HFFc6 (cell line): ENCODE measurements at regions not wholly inside any gene's neighbourhood (a gene's known extent, or its start where the extent isn't known, plus 50 kb on each side); places are given as distances from the start of the nearest gene placed in this dataset.
"Not testable (repeated sequence)": the region's sequence is repeated elsewhere in the genome, so short reads cannot be mapped to it uniquely, and the experiment has no call there.

Experiments used
- DNase-seq: peaks from one replicate; pipeline ENCODE4 v3.0.0-alpha.2; 2018
- H3K27ac Mint-ChIP-seq: 2 replicates; pipeline ENCODE4 v1.8.0; 2020; ENCODE audit warnings: mild to moderate bottlenecking, mixed read lengths
- H3K27me3 Mint-ChIP-seq: 2 replicates; pipeline ENCODE4 v1.8.0; 2021; ENCODE audit warnings: mild to moderate bottlenecking, moderate library complexity, mixed read lengths; ENCODE audit not compliant: insufficient read depth
- H3K36me3 Mint-ChIP-seq: 2 replicates; pipeline ENCODE4 v1.8.0; 2021; ENCODE audit warnings: low read depth, mixed read lengths
- H3K4me1 Mint-ChIP-seq: 2 replicates; pipeline ENCODE4 v1.8.0; 2020; ENCODE audit warnings: low read depth, mixed read lengths
- H3K4me3 Mint-ChIP-seq: 2 replicates; pipeline ENCODE4 v1.8.0; 2020; ENCODE audit warnings: mild to moderate bottlenecking, moderate library complexity, mixed read lengths
- H3K9me3 Mint-ChIP-seq: 2 replicates; pipeline ENCODE4 v1.8.0; 2020; ENCODE audit warnings: mild to moderate bottlenecking, mixed read lengths
- TF ChIP-seq, protein P1 (sequence below): fragments of 200-600 bp; sonication (generic); IDR thresholded peaks from 2 replicates; pipeline ENCODE4 v1.5.0; 2021; ENCODE audit warnings: antibody characterized with exemption, mild to moderate bottlenecking

- H3K36me3 Mint-ChIP-seq: no peaks in the 10 kb centered on the region
Observed at GRCh38 chr7:131808736-131809135, 252.3 kb upstream of the PODXL start.

DNA sequence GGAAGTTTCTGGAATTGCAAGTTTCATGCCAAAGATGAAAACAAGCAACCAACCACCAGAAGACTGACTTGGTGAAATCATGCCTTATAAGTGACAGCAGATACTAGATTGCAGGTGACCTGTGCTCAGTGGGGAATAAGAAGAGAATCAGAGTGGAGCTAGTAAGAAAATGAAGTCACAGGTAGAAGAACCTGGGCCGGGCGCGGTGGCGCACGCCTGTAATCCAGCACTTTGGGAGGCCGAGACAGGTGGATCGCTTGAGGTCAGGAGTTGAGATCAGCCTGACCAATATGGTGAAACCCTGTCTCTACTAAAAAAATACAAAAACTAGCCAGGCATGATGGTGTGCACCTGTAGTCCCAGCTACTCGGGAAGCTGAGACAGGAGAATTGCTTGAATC, 251.7 kb upstream of the PODXL start:
- not testable (repeated sequence) for H3K4me3 Mint-ChIP-seq, H3K27ac Mint-ChIP-seq, H3K4me1 Mint-ChIP-seq, H3K36me3 Mint-ChIP-seq, H3K9me3 Mint-ChIP-seq, DNase-seq
- H3K27me3 Mint-ChIP-seq: peaks cover 15% of the 10 kb centered on the region

More at GRCh38 chr7:131808736-131809135, 252.3 kb upstream of the PODXL start:
- no peak for DNase-seq
- Mint-ChIP-seq H3K9me3 (no peaks in the 10 kb centered on the region), H3K4me1 (no peaks in the 10 kb centered on the region), H3K27me3 (peaks cover 18% of the 10 kb centered on the region), H3K4me3 (no peak overlapping the region), H3K27ac (no peak overlapping the region)
- TF ChIP-seq, protein P1, sequence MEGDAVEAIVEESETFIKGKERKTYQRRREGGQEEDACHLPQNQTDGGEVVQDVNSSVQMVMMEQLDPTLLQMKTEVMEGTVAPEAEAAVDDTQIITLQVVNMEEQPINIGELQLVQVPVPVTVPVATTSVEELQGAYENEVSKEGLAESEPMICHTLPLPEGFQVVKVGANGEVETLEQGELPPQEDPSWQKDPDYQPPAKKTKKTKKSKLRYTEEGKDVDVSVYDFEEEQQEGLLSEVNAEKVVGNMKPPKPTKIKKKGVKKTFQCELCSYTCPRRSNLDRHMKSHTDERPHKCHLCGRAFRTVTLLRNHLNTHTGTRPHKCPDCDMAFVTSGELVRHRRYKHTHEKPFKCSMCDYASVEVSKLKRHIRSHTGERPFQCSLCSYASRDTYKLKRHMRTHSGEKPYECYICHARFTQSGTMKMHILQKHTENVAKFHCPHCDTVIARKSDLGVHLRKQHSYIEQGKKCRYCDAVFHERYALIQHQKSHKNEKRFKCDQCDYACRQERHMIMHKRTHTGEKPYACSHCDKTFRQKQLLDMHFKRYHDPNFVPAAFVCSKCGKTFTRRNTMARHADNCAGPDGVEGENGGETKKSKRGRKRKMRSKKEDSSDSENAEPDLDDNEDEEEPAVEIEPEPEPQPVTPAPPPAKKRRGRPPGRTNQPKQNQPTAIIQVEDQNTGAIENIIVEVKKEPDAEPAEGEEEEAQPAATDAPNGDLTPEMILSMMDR: no peak

GRCh38 chr7:131803816-131804215, 247.4 kb upstream of the PODXL start:
- no peak for DNase-seq
- H3K9me3 Mint-ChIP-seq: no peaks in the 10 kb centered on the region
- no peaks in the 10 kb centered on the region for H3K36me3 Mint-ChIP-seq
- H3K4me1 Mint-ChIP-seq: no peaks in the 10 kb centered on the region
- no peak overlapping the region for H3K4me3 Mint-ChIP-seq
- peaks cover 18% of the 10 kb centered on the region for H3K27me3 Mint-ChIP-seq
- TF ChIP-seq, protein P1: no peak
- no peak overlapping the region for H3K27ac Mint-ChIP-seq

- H3K9me3 Mint-ChIP-seq: no peaks in the 10 kb centered on the region
- H3K4me3 Mint-ChIP-seq: no peak overlapping the region
- DNase-seq: no peak
- H3K4me1 Mint-ChIP-seq: no peaks in the 10 kb centered on the region
- TF ChIP-seq, protein P1: no peak
- no peak overlapping the region for H3K27ac Mint-ChIP-seq
- no peaks in the 10 kb centered on the region for H3K36me3 Mint-ChIP-seq
- peaks cover 25% of the 10 kb centered on the region for H3K27me3 Mint-ChIP-seq
Observed at GRCh38 chr7:131802195-131802864, 245.9 kb upstream of the PODXL start.

- no peaks in the 10 kb centered on the region for H3K9me3 Mint-ChIP-seq
- no peak overlapping the region for H3K27ac Mint-ChIP-seq
- H3K27me3 Mint-ChIP-seq: peaks cover 22% of the 10 kb centered on the region
- H3K4me1 Mint-ChIP-seq: no peaks in the 10 kb centered on the region
- no peaks in the 10 kb centered on the region for H3K36me3 Mint-ChIP-seq
- no peak overlapping the region for H3K4me3 Mint-ChIP-seq
- TF ChIP-seq, protein P1: no peak
- DNase-seq: no peak
Observed at GRCh38 chr7:131800531-131800930, 244.1 kb upstream of the PODXL start.

DNA sequence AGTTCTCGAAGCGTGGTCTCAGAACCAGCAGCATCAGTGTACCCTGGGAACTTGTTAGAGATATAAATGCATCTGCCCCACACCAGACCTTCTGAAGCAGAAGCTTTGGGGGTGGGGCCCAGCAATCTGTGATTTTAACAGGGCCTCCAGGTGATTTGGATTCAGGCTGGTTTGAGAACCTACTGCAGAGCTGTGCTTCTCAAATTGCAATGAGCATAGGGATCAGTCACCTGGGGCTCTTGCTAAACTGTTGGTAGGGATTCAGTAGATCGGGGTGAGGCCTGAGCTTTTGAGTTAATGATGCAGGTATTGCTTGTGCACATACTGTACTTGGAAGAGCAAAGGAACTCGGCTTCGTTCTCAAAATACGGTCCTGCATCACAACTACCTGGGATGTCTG, 243.6 kb upstream of the PODXL start:
- no peaks in the 10 kb centered on the region for H3K9me3 Mint-ChIP-seq
- H3K4me3 Mint-ChIP-seq: no peak overlapping the region
- no peak for DNase-seq
- H3K27me3 Mint-ChIP-seq: peaks cover 22% of the 10 kb centered on the region
- H3K27ac Mint-ChIP-seq: no peak overlapping the region
- TF ChIP-seq, protein P1: no peak
- no peaks in the 10 kb centered on the region for H3K4me1 Mint-ChIP-seq
- no peaks in the 10 kb centered on the region for H3K36me3 Mint-ChIP-seq
